ENCODE measurements at regions not wholly inside any gene's neighbourhood (a gene's known extent, or its start where the extent isn't known, plus 50 kb on each side); places are given as distances from the start of the nearest gene placed in this dataset.

DNA sequence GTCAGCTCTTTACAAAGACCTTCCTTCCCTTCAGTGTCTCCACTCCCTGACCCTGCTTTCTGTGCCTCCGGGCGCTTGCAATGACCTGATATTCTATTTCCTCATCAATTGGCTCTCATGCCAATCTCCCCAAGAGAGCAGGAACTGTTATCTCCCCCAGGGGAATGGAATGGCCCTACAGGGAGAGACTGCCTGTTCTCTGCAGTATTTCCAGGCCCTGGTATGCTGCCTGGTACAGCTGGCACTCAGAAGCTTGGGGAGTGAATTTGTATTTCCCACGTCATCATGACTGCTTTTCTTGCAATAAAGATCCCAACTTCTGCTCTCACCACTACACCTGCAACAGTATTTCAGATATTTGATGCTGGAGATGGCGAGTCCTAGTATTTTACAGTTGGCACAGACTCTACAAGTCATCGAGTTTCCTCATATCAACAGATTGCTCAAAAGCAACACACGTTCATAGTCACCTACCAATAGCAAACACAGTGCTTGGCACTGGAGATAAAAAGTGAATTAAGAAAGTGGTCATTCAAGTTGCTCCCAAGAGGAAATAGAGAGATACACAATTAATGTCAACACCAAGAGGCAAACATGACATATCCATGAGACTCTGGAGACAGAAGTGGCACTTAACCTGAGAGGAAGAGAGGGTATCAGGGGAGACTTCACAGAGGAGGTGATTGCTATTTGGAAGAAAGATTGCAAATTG lies 90.5 kb upstream of the EGFL6 start:
- TF ChIP-seq, protein P1, sequence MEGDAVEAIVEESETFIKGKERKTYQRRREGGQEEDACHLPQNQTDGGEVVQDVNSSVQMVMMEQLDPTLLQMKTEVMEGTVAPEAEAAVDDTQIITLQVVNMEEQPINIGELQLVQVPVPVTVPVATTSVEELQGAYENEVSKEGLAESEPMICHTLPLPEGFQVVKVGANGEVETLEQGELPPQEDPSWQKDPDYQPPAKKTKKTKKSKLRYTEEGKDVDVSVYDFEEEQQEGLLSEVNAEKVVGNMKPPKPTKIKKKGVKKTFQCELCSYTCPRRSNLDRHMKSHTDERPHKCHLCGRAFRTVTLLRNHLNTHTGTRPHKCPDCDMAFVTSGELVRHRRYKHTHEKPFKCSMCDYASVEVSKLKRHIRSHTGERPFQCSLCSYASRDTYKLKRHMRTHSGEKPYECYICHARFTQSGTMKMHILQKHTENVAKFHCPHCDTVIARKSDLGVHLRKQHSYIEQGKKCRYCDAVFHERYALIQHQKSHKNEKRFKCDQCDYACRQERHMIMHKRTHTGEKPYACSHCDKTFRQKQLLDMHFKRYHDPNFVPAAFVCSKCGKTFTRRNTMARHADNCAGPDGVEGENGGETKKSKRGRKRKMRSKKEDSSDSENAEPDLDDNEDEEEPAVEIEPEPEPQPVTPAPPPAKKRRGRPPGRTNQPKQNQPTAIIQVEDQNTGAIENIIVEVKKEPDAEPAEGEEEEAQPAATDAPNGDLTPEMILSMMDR (conservative IDR thresholded peaks at IDR 0.05; ENCODE audit: low read length), result no peak
- no peak for TF ChIP-seq EZH2phosphoT487 (IDR thresholded peaks at IDR 0.05; ENCODE audit: borderline replicate concordance)

All from Loucy (cell line).